GM06990 (cell line): ENCODE measurements at regions not wholly inside any gene's neighbourhood (a gene's known extent, or its start where the extent isn't known, plus 50 kb on each side); places are given as distances from the start of the nearest gene placed in this dataset.

Source experiments
- DNase-seq: peaks from one replicate; pipeline ENCODE4 v3.0.0-alpha.2; 2011; ENCODE audit not compliant: insufficient read length; ENCODE audit errors: extremely low read depth
- H3K27me3 ChIP-seq: replicated peaks from 2 replicates; pipeline ENCODE4 v1.6.0; 2011; ENCODE audit warnings: low read length; ENCODE audit not compliant: control insufficient read depth, insufficient read depth
- H3K36me3 ChIP-seq: 2 replicates; pipeline ENCODE4 v1.5.1; 2011; ENCODE audit warnings: low read length; ENCODE audit not compliant: control insufficient read depth, insufficient read depth
- H3K4me3 ChIP-seq: replicated peaks from 2 replicates; pipeline ENCODE4 v1.5.1; 2011; ENCODE audit warnings: low read depth, mild to moderate bottlenecking, control low read depth, low read length
- CTCF ChIP-seq: IDR thresholded peaks from 2 replicates; pipeline ENCODE4 v1.5.1; 2011; ENCODE audit warnings: low read length, control low read depth, mild to moderate bottlenecking, inconsistent platforms; ENCODE audit not compliant: insufficient read depth, poor library complexity, severe bottlenecking

GRCh38 chr3:147915057-147915456 lies 505.9 kb downstream of the ZIC1 start:
- H3K4me3 ChIP-seq = no peak overlapping the region
- no peaks in the 10 kb centered on the region for H3K36me3 ChIP-seq
- no peaks in the 10 kb centered on the region for H3K27me3 ChIP-seq
- TF ChIP-seq CTCF = no peak
- DNase-seq = no peak

- no peak for TF ChIP-seq CTCF
- Histone ChIP-seq H3K36me3 (no peaks in the 10 kb centered on the region), H3K27me3 (no peaks in the 10 kb centered on the region), H3K4me3 (0 out of 2 replicates have a peak overlapping the region, but pooled peaks have one; percentile 8)
- no peak for DNase-seq
Observed at GRCh38 chr3:147919496-147919895, 510.3 kb downstream of the ZIC1 start.

- H3K27me3 ChIP-seq = no peaks in the 10 kb centered on the region
- TF ChIP-seq CTCF = no peak
- no peak overlapping the region for H3K4me3 ChIP-seq
- H3K36me3 ChIP-seq = no peaks in the 10 kb centered on the region
- DNase-seq = no peak
Observed at GRCh38 chr3:147921051-147921450, 511.9 kb downstream of the ZIC1 start.

- TF ChIP-seq CTCF = no peak
- H3K36me3 ChIP-seq = no peaks in the 10 kb centered on the region
- no peaks in the 10 kb centered on the region for H3K27me3 ChIP-seq
- H3K4me3 ChIP-seq = no peak overlapping the region
- DNase-seq = no peak
Observed at GRCh38 chr3:147924755-147925154, 515.6 kb downstream of the ZIC1 start.

- no peak for DNase-seq
- H3K4me3 ChIP-seq = no peak overlapping the region
- H3K36me3 ChIP-seq = no peaks in the 10 kb centered on the region
- no peak for TF ChIP-seq CTCF
- H3K27me3 ChIP-seq = no peaks in the 10 kb centered on the region
Observed at GRCh38 chr3:147925272-147925671, 516.1 kb downstream of the ZIC1 start.

GRCh38 chr3:147930232-147930807 lies 521.2 kb downstream of the ZIC1 start:
- no peak for TF ChIP-seq CTCF
- Histone ChIP-seq H3K36me3 (no peaks in the 10 kb centered on the region), H3K27me3 (no peaks in the 10 kb centered on the region), H3K4me3 (no peak overlapping the region)
- no peak for DNase-seq
